Adrenal gland (tissue), 9 donors: ENCODE measurements at regions not wholly inside any gene's neighbourhood (a gene's known extent, or its start where the extent isn't known, plus 50 kb on each side); places are given as distances from the start of the nearest gene placed in this dataset.
"Not testable (repeated sequence)": the region's sequence is repeated elsewhere in the genome, so short reads cannot be mapped to it uniquely, and the experiment has no call there.

ENCODE experiments used
- DNase-seq, 7 donors: peaks; one replicate each; pipeline ENCODE4 v3.0.0-alpha.2; 2019 to 2020
- H3K27ac ChIP-seq, 5 donors: fragments of 200-600 bp; sonication (generic) in 4 of 5; 1 replicate in 3 of 5; 2 replicates in 2 of 5; pipeline versions ENCODE4 v1.5.1 to v1.8.0; 2016 to 2020; ENCODE audit warnings: mild to moderate bottlenecking in 1 of 5
- H3K27me3 ChIP-seq: fragments of 200-600 bp; 2 replicates; pipeline ENCODE4 v1.8.0; 2021
- H3K36me3 ChIP-seq, 2 donors: fragments of 200-600 bp; replicated peaks in 1 of 2; 1 replicate in 1 of 2; 2 replicates in 1 of 2; pipeline versions ENCODE4 v1.5.1 to v1.8.0; 2018 to 2022
- H3K4me1 ChIP-seq, 2 donors: fragments of 200-600 bp; replicated peaks in 1 of 2; 1 replicate in 1 of 2; 2 replicates in 1 of 2; pipeline versions ENCODE4 v1.5.1 to v1.8.0; 2018 to 2021
- H3K4me3 ChIP-seq, 4 donors: fragments of 200-600 bp; sonication (generic) in 3 of 4; one replicate each; pipeline ENCODE4 v1.5.1; 2016 to 2018
- H3K9me3 ChIP-seq, 3 donors: fragments of 200-600 bp; sonication (generic) in 1 of 3; replicated peaks in 1 of 3; 1 replicate in 2 of 3; 2 replicates in 1 of 3; pipeline versions ENCODE4 v1.5.1 to v1.8.0; 2016 to 2021
- CTCF ChIP-seq, 6 experiments: fragments of 450-650 bp in 4 of 6; fragments of 200-600 bp in 2 of 6; sonication (generic) in 1 of 6; IDR thresholded peaks; 1 replicate in 5 of 6; 2 replicates in 1 of 6; pipeline versions ENCODE4 v1.5.1 to v1.8.0; 2016 to 2021; ENCODE audit warnings: antibody characterized with exemption in 6 of 6, mild to moderate bottlenecking in 2 of 6, moderate library complexity in 1 of 6
- POLR2A ChIP-seq, 2 donors: fragments of 450-650 bp; IDR thresholded peaks; one replicate each; pipeline ENCODE4 v1.6.1; 2017; ENCODE audit warnings: antibody characterized with exemption in 2 of 2, mild to moderate bottlenecking in 2 of 2, moderate library complexity in 1 of 2
- WGBS, 4 donors: extraction: QIAGEN DNeasy Blood & Tissue Kit in 2 of 4; methylation state at CpG; one replicate each; pipeline versions ENCODE4 v1.1.5 to v1.1.7; 2013 to 2017; 5-methylcytosine and 5-hydroxymethylcytosine counted together
- intact Hi-C, 2 donors: fragments of 100-400 bp; cut with DNase I; formaldehyde crosslinking; loops; one replicate each; pipeline versions ENCODE4 v1.14.1 to v1.15.0; 2022 to 2023
- donor health status: healthy with polysubstance abuse.
- donor health status: Bipolar disorder and iron deficiency.
- donor health status: DM: yes; HTN: yes; CAD: no.
- donor health status: DM: no; HTN: no; CAD: no.
- donor health status: DM: no; HTN: no; CAD: no.

- Histone ChIP-seq H3K27me3 (no peaks in the 10 kb centered on the region), H3K36me3 (no peaks in the 10 kb centered on the region), H3K4me1 (no peaks in the 10 kb centered on the region), H3K9me3 (no peaks in the 10 kb centered on the region), H3K27ac (no peak overlapping the region), H3K4me3 (no peak overlapping the region)
- TF ChIP-seq POLR2A (IDR thresholded peaks at IDR 0.05) (no peak), CTCF (IDR thresholded peaks at IDR 0.05) (no peak)
- intact Hi-C loops, result no loop called here
- WGBS, 4 donors, result 55 to 62% (median 58%) methylated on average over 4 of the region's 4 CpGs
- no peak for DNase-seq
Measured at GRCh38 chr6:122886481-122886880, 97.4 kb downstream of the SMPDL3A start.

GRCh38 chr6:122887941-122888340, 98.9 kb downstream of the SMPDL3A start:
- Histone ChIP-seq H3K4me1 (no peaks in the 10 kb centered on the region), H3K4me3 (no peak overlapping the region), H3K9me3 (no peaks in the 10 kb centered on the region), H3K36me3 (no peaks in the 10 kb centered on the region), H3K27me3 (no peaks in the 10 kb centered on the region), H3K27ac (no peak overlapping the region)
- DNase-seq, result no peak
- no peak for TF ChIP-seq POLR2A (IDR thresholded peaks at IDR 0.05)
- no peak for TF ChIP-seq CTCF (IDR thresholded peaks at IDR 0.05)
- intact Hi-C loops, result no loop called here

GRCh38 chr6:122888680-122889079, 99.6 kb downstream of the SMPDL3A start:
- H3K4me3 ChIP-seq, intact Hi-C loops, H3K4me1 ChIP-seq, H3K36me3 ChIP-seq, H3K9me3 ChIP-seq, DNase-seq, H3K27me3 ChIP-seq, H3K27ac ChIP-seq: not testable (repeated sequence)
- 91 to 96% (median 94%) methylated on average over 1 of the region's 1 CpG for WGBS, 4 donors

- H3K27ac ChIP-seq, result no peak overlapping the region
- no peak for TF ChIP-seq CTCF (IDR thresholded peaks at IDR 0.05)
- TF ChIP-seq POLR2A (IDR thresholded peaks at IDR 0.05), result no peak
- DNase-seq, result no peak
- WGBS, 4 donors, result 79 to 87% (median 84%) methylated on average over 4 of the region's 4 CpGs
- intact Hi-C loops, result no loop called here
- no peaks in the 10 kb centered on the region for H3K4me1 ChIP-seq
- H3K36me3 ChIP-seq, result no peaks in the 10 kb centered on the region
- H3K27me3 ChIP-seq, result no peaks in the 10 kb centered on the region
- H3K4me3 ChIP-seq, result no peak overlapping the region
- H3K9me3 ChIP-seq, result no peaks in the 10 kb centered on the region
Measured at GRCh38 chr6:122890250-122890649, 101.2 kb downstream of the SMPDL3A start.

GRCh38 chr6:122894791-122895190, 101.2 kb upstream of the CLVS2 start:
- TF ChIP-seq POLR2A (IDR thresholded peaks at IDR 0.05) (no peak), CTCF (IDR thresholded peaks at IDR 0.05) (no peak)
- Histone ChIP-seq H3K36me3 (no peaks in the 10 kb centered on the region), H3K27ac (no peak overlapping the region), H3K4me1 (no peaks in the 10 kb centered on the region), H3K27me3 (no peaks in the 10 kb centered on the region), H3K4me3 (no peak overlapping the region), H3K9me3 (no peaks in the 10 kb centered on the region)
- intact Hi-C loops, result no loop called here
- no peak for DNase-seq
